ENCODE measurements at regions not wholly inside any gene's neighbourhood (a gene's known extent, or its start where the extent isn't known, plus 50 kb on each side); places are given as distances from the start of the nearest gene placed in this dataset.
A peak's percentile ranks its signal among the peaks of the same experiment; 100 is the strongest.

GRCh38 chr16:63682844-63683243 is 1439.0 kb downstream of the CDH11 start:
- intact Hi-C loops (cut with DNase I; ENCODE audit: low total_unique reads), result no loop called here
- Histone ChIP-seq H3K36me3 (no peaks in the 10 kb centered on the region), H3K27ac (no peak overlapping the region), H3K4me3 (no peak overlapping the region), H3K4me1 (no peaks in the 10 kb centered on the region), H3K9me3 (peaks cover 0 to 12% (median 5%) of the 10 kb centered on the region in 4 donors), H3K27me3 (no peaks in the 10 kb centered on the region)
- TF ChIP-seq EP300 (IDR thresholded peaks at IDR 0.05), result no peak
- no peak for DNase-seq
- 68 to 85% (median 75%) methylated on average over 3 of the region's 3 CpGs for WGBS, 5 donors

- TF ChIP-seq POLR2A (IDR thresholded peaks at IDR 0.05), result no peak
- no peak for TF ChIP-seq CTCF (IDR thresholded peaks at IDR 0.05)
- TF ChIP-seq EP300 (IDR thresholded peaks at IDR 0.05), result no peak
- TF ChIP-seq POLR2AphosphoS5 (IDR thresholded peaks at IDR 0.05), result no peak
- no peak for DNase-seq
- Histone ChIP-seq H3K27me3 (no peaks in the 10 kb centered on the region), H3K4me1 (no peaks in the 10 kb centered on the region), H3K27ac (no peak overlapping the region), H3K36me3 (no peaks in the 10 kb centered on the region), H3K9me3 (peaks cover 0 to 12% (median 4%) of the 10 kb centered on the region in 4 donors), H3K4me3 (no peak overlapping the region)
- intact Hi-C loops (cut with DNase I; ENCODE audit: low total_unique reads), result no loop called here
- WGBS, 5 donors, result 41 to 51% (median 48%) methylated on average over 2 of the region's 2 CpGs
Observed at GRCh38 chr16:63672493-63672892, 1449.4 kb downstream of the CDH11 start.

GRCh38 chr16:63663155-63663554 is 1458.7 kb downstream of the CDH11 start:
- TF ChIP-seq CTCF (IDR thresholded peaks at IDR 0.05) (no peak), POLR2AphosphoS5 (IDR thresholded peaks at IDR 0.05) (no peak), POLR2A (IDR thresholded peaks at IDR 0.05) (no peak), EP300 (IDR thresholded peaks at IDR 0.05) (no peak)
- no peak overlapping the region for H3K4me3 ChIP-seq
- no peaks in the 10 kb centered on the region for H3K9me3 ChIP-seq
- H3K27me3 ChIP-seq, result no peaks in the 10 kb centered on the region
- 71 to 86% (median 74%) methylated on average over 1 of the region's 1 CpG for WGBS, 5 donors
- DNase-seq, result no peak
- no peak overlapping the region for H3K27ac ChIP-seq
- no peaks in the 10 kb centered on the region for H3K36me3 ChIP-seq
- no peaks in the 10 kb centered on the region for H3K4me1 ChIP-seq
- intact Hi-C loops (cut with DNase I; ENCODE audit: low total_unique reads), result no loop called here

- Histone ChIP-seq H3K36me3 (no peaks in the 10 kb centered on the region), H3K4me1 (no peaks in the 10 kb centered on the region), H3K4me3 (no peak overlapping the region), H3K27ac (no peak overlapping the region), H3K9me3 (no peaks in the 10 kb centered on the region), H3K27me3 (no peaks in the 10 kb centered on the region)
- intact Hi-C loops (cut with DNase I; ENCODE audit: low total_unique reads), result no loop called here
- no peak for TF ChIP-seq POLR2AphosphoS5 (IDR thresholded peaks at IDR 0.05)
- WGBS, 5 donors, result 75 to 84% (median 79%) methylated on average over 4 of the region's 4 CpGs
- no peak for DNase-seq
Observed at GRCh38 chr16:63655846-63656245, 1466.0 kb downstream of the CDH11 start.

GRCh38 chr16:63653044-63653839 is 1468.6 kb downstream of the CDH11 start:
- Histone ChIP-seq H3K36me3 (no peaks in the 10 kb centered on the region), H3K27ac (no peak overlapping the region), H3K4me3 (no peak overlapping the region), H3K27me3 (no peaks in the 10 kb centered on the region), H3K4me1 (no peaks in the 10 kb centered on the region), H3K9me3 (no peaks in the 10 kb centered on the region)
- peak in 1 of 2 donors; percentile 1 for DNase-seq
- 61 to 68% (median 62%) methylated on average over 6 of the region's 6 CpGs for WGBS, 5 donors
- intact Hi-C loops (cut with DNase I; ENCODE audit: low total_unique reads), result no loop called here
- no peak for TF ChIP-seq CTCF (IDR thresholded peaks at IDR 0.05)
- no peak for TF ChIP-seq POLR2AphosphoS5 (IDR thresholded peaks at IDR 0.05)
- no peak for TF ChIP-seq EP300 (IDR thresholded peaks at IDR 0.05)
- no peak for TF ChIP-seq POLR2A (IDR thresholded peaks at IDR 0.05)

Data from stomach (tissue), 8 donors.